ENCODE measurements at regions not wholly inside any gene's neighbourhood (a gene's known extent, or its start where the extent isn't known, plus 50 kb on each side); places are given as distances from the start of the nearest gene placed in this dataset.

DNA sequence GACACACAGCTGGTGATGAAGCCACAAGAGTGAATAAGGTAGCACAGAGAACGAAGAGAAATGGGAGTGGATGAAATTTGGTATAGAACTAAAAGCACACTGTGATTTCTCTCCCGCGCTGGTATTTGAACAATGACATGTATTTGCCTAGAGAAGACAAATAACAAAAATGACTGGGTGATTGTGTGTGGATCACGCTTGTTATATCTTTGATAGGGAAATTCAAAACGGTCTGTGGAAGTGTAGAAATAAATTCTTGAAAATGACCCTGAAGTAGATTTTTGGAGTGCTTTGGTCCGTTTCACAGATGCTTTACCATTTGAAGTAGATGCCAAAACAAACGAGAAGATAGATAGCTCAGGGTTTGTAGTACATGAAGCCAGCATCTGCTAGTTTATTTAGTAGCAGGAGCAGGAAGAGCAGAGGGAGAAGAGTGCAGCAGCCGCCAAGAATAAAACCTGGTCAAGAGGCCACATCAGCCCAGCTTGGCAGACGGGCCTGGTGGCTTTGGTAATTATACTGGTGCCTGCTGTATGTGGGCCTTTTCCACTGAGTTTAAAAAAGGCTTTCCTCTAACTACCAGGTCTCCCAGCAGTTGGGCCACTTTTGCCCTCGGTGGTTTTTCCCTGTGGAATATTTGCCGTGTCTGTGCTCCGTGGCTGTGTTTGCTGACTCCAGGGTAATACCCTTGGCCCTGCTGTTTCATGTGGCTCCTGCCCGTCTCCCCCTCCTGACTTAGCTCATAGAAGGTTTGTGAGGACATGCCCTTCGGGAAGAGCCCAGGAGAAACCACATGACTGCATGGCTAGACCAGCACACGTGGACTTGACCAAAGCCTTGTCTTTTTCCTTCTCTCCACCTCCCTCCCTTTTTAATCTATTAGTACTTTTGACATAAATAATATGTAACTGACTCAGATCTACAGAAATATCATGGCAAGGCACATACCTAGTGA lies 294.0 kb downstream of the SOX4 start:
- ATAC-seq (ENCODE audit: insufficient number of reproducible peaks, low FRiP score, low read depth) (no peak), DNase-seq (ENCODE audit: low spot score) (no peak)
- no peaks in the 10 kb centered on the region for H3K9me3 ChIP-seq
- H3K36me3 ChIP-seq = no peaks in the 10 kb centered on the region
- H3K27ac ChIP-seq = peak overlapping the region; percentile 75 to 88
- no peak overlapping the region for H3K4me3 ChIP-seq
- peaks cover 17 to 54% of the 10 kb centered on the region in 2 donors for H3K4me1 ChIP-seq (ENCODE audit: control insufficient read depth in 1 of 2, low read depth in 2 of 2)
- TF ChIP-seq, protein P1, sequence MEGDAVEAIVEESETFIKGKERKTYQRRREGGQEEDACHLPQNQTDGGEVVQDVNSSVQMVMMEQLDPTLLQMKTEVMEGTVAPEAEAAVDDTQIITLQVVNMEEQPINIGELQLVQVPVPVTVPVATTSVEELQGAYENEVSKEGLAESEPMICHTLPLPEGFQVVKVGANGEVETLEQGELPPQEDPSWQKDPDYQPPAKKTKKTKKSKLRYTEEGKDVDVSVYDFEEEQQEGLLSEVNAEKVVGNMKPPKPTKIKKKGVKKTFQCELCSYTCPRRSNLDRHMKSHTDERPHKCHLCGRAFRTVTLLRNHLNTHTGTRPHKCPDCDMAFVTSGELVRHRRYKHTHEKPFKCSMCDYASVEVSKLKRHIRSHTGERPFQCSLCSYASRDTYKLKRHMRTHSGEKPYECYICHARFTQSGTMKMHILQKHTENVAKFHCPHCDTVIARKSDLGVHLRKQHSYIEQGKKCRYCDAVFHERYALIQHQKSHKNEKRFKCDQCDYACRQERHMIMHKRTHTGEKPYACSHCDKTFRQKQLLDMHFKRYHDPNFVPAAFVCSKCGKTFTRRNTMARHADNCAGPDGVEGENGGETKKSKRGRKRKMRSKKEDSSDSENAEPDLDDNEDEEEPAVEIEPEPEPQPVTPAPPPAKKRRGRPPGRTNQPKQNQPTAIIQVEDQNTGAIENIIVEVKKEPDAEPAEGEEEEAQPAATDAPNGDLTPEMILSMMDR (IDR thresholded peaks at IDR 0.05) = no peak
- no peaks in the 10 kb centered on the region for H3K27me3 ChIP-seq (replicated peaks; ENCODE audit: insufficient read depth)

DNA sequence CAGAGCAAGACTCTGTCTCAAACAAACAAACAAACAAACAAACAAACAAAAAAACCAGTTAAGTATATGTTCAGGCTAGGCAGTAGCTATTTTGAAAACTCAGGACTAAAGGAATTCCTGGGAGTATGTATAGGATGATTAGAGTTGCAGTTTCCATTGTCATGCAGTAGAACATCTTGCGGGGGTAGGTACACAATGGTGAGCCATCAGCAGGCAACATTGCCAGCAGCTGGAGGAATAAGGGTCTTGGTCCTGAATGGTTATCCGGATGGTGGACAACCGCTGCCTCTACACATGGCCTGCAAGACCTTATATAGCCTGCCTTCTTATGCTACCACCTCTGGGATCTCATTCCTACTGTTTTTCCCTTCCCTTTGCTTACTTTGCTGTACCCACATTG lies 297.5 kb downstream of the SOX4 start:
- no peak overlapping the region for H3K27ac ChIP-seq
- TF ChIP-seq, protein P1 (IDR thresholded peaks at IDR 0.05) = no peak
- H3K36me3 ChIP-seq = no peaks in the 10 kb centered on the region
- H3K4me3 ChIP-seq = no peak overlapping the region
- no peaks in the 10 kb centered on the region for H3K9me3 ChIP-seq
- no peaks in the 10 kb centered on the region for H3K27me3 ChIP-seq (replicated peaks; ENCODE audit: insufficient read depth)
- peaks cover 15 to 29% of the 10 kb centered on the region in 2 donors for H3K4me1 ChIP-seq (ENCODE audit: control insufficient read depth in 1 of 2, low read depth in 2 of 2)
- ATAC-seq (ENCODE audit: insufficient number of reproducible peaks, low FRiP score, low read depth) (no peak), DNase-seq (ENCODE audit: low spot score) (no peak)

DNA sequence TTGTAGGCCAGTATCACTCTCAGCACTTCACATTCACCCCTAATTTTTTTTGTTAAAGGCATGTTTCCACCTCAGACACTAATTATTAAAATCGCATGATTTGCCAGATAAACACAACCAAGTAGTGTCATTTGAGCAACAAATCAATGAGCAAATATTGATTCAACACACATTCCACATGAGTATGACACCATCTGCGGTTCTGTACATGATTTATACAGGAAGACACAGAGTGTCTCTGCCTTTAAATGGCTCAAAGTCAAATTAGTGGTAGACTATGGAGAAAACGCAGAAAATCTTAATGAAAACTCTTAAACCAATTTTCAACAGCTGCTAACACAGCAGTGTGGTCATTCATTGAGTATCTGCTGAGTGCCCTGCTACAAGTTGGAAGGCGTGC lies 300.2 kb downstream of the SOX4 start:
- TF ChIP-seq, protein P1 (IDR thresholded peaks at IDR 0.05) = no peak
- DNase-seq (ENCODE audit: low spot score) = no peak
- H3K27ac ChIP-seq = no peak overlapping the region
- no peak overlapping the region for H3K4me3 ChIP-seq
- no peaks in the 10 kb centered on the region for H3K9me3 ChIP-seq
- no peaks in the 10 kb centered on the region for H3K36me3 ChIP-seq
- no peak for ATAC-seq (ENCODE audit: insufficient number of reproducible peaks, low FRiP score, low read depth)
- H3K27me3 ChIP-seq (replicated peaks; ENCODE audit: insufficient read depth) = no peaks in the 10 kb centered on the region
- peaks cover 2% of the 10 kb centered on the region in 2 donors for H3K4me1 ChIP-seq (ENCODE audit: control insufficient read depth in 1 of 2, low read depth in 2 of 2)

DNA sequence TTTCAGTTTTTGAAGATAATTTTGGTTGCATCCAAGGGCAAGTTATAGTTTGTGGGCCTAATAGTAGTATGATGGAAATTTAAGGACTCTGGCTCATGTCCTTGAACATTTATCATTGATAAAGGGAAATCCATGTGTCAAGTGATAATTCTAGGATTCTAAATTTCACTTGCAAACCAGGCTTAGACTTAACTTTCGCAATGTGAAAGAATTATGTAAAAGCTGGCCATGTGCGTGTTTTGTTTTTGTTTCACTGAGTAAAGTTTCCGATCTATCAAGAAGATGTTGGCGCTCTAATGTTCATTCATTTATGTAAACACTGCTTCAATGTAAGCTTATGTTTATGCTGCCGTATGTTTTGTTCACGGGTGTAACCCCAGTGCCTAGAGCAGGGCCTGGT lies 302.0 kb downstream of the SOX4 start:
- Histone ChIP-seq H3K4me3 (no peak overlapping the region), H3K27ac (no peak overlapping the region), H3K4me1 (ENCODE audit: control insufficient read depth in 1 of 2, low read depth in 2 of 2) (no peaks in the 10 kb centered on the region), H3K27me3 (replicated peaks; ENCODE audit: insufficient read depth) (no peaks in the 10 kb centered on the region), H3K36me3 (no peaks in the 10 kb centered on the region), H3K9me3 (no peaks in the 10 kb centered on the region)
- ATAC-seq (ENCODE audit: insufficient number of reproducible peaks, low FRiP score, low read depth) = no peak
- no peak for DNase-seq (ENCODE audit: low spot score)
- TF ChIP-seq, protein P1 (IDR thresholded peaks at IDR 0.05) = no peak

DNA sequence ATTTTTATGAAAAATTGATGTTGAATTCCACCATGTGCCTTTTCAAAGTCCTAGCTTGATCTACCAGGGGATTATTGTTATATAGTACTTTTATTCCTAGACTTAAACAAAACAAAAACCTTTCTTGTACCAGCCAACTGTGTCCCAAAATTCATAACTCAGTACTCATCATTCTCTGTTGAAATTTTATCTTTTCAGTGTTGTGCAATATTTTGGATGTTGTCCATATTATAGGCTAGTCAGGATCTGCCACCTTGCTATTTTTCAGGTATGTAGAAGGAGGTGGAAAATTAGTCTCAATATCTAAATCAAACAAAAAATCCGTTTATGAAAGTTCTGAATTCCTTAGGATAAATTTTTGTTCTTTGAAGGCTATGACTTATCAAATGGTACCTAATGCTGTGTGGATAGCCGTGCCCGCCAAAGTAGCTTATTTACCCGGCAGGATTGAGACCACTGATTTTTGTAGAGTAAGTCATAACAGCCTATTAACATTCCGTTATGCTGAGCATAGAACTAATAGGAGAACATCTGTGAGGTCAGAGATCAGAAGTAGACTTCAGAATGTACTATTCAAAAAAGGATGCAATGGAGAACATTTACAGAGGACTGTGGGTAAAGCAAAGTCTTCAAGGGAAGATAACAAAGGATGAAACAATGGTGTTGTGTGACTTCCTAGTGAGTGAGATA lies 304.7 kb downstream of the SOX4 start:
- H3K4me1 ChIP-seq (ENCODE audit: control insufficient read depth in 1 of 2, low read depth in 2 of 2) = no peaks in the 10 kb centered on the region
- TF ChIP-seq, protein P1 (IDR thresholded peaks at IDR 0.05) = no peak
- DNase-seq (ENCODE audit: low spot score) (no peak), ATAC-seq (ENCODE audit: insufficient number of reproducible peaks, low FRiP score, low read depth) (no peak)
- H3K27ac ChIP-seq = no peak overlapping the region
- no peaks in the 10 kb centered on the region for H3K36me3 ChIP-seq
- H3K9me3 ChIP-seq = no peaks in the 10 kb centered on the region
- no peaks in the 10 kb centered on the region for H3K27me3 ChIP-seq (replicated peaks; ENCODE audit: insufficient read depth)
- no peak overlapping the region for H3K4me3 ChIP-seq
